ENCODE measurements at regions not wholly inside any gene's neighbourhood (a gene's known extent, or its start where the extent isn't known, plus 50 kb on each side); places are given as distances from the start of the nearest gene placed in this dataset.

DNA sequence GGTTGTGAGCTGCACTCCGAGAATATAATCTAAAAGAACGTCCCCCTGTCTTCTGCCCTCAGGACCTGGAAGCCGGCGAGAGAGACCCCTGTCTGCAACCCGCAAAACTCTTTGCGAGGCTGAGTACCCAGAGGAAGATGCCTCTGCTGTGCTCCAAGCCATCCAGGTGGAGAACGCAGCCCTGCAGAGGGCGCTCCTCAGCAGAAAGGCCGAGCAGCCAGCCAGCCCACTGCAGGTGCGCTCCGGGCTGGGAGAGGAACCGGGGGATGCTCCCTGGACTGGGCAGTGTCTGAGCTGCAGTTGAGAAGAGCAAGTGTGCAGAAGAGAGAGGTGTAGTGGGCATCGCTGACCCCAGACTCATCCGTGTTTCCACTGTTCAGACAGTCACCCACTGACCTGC is 148.3 kb downstream of the KATNIP start:
- TF ChIP-seq CTCF (IDR thresholded peaks at IDR 0.05) (peak; percentile 36), SMC3 (IDR thresholded peaks at IDR 0.05; ENCODE audit: low read depth, low read length) (no peak), EP300 (IDR thresholded peaks at IDR 0.05; ENCODE audit: borderline replicate concordance in 1 of 2, low read depth in 1 of 2, low read length in 1 of 2) (no peak), USF2 (IDR thresholded peaks at IDR 0.05; ENCODE audit: borderline replicate concordance, low read depth, low read length) (no peak), EZH2phosphoT487 (IDR thresholded peaks at IDR 0.05; ENCODE audit: borderline replicate concordance, low read depth) (no peak), FOSL2 (IDR thresholded peaks at IDR 0.05; ENCODE audit: borderline replicate concordance, low read depth) (no peak), RCOR1 (IDR thresholded peaks at IDR 0.05; ENCODE audit: low read length) (no peak), FOXJ3 (CRISPR knock-in tag; IDR thresholded peaks at IDR 0.05) (no peak), USF1 (IDR thresholded peaks at IDR 0.05; ENCODE audit: borderline replicate concordance, low read depth) (no peak), MAX (IDR thresholded peaks at IDR 0.05; ENCODE audit: low read depth) (no peak), FOXM1 (IDR thresholded peaks at IDR 0.05; ENCODE audit: low read depth) (no peak), SIN3A (IDR thresholded peaks at IDR 0.05; ENCODE audit: borderline replicate concordance, low read depth, low read length) (no peak)
- TF ChIP-seq, protein P1, sequence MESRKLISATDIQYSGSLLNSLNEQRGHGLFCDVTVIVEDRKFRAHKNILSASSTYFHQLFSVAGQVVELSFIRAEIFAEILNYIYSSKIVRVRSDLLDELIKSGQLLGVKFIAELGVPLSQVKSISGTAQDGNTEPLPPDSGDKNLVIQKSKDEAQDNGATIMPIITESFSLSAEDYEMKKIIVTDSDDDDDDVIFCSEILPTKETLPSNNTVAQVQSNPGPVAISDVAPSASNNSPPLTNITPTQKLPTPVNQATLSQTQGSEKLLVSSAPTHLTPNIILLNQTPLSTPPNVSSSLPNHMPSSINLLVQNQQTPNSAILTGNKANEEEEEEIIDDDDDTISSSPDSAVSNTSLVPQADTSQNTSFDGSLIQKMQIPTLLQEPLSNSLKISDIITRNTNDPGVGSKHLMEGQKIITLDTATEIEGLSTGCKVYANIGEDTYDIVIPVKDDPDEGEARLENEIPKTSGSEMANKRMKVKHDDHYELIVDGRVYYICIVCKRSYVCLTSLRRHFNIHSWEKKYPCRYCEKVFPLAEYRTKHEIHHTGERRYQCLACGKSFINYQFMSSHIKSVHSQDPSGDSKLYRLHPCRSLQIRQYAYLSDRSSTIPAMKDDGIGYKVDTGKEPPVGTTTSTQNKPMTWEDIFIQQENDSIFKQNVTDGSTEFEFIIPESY (IDR thresholded peaks at IDR 0.05; ENCODE audit: borderline replicate concordance, low read depth): no peak
- TF ChIP-seq, protein P2, sequence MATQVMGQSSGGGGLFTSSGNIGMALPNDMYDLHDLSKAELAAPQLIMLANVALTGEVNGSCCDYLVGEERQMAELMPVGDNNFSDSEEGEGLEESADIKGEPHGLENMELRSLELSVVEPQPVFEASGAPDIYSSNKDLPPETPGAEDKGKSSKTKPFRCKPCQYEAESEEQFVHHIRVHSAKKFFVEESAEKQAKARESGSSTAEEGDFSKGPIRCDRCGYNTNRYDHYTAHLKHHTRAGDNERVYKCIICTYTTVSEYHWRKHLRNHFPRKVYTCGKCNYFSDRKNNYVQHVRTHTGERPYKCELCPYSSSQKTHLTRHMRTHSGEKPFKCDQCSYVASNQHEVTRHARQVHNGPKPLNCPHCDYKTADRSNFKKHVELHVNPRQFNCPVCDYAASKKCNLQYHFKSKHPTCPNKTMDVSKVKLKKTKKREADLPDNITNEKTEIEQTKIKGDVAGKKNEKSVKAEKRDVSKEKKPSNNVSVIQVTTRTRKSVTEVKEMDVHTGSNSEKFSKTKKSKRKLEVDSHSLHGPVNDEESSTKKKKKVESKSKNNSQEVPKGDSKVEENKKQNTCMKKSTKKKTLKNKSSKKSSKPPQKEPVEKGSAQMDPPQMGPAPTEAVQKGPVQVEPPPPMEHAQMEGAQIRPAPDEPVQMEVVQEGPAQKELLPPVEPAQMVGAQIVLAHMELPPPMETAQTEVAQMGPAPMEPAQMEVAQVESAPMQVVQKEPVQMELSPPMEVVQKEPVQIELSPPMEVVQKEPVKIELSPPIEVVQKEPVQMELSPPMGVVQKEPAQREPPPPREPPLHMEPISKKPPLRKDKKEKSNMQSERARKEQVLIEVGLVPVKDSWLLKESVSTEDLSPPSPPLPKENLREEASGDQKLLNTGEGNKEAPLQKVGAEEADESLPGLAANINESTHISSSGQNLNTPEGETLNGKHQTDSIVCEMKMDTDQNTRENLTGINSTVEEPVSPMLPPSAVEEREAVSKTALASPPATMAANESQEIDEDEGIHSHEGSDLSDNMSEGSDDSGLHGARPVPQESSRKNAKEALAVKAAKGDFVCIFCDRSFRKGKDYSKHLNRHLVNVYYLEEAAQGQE (IDR thresholded peaks at IDR 0.05; ENCODE audit: low read depth, low read length): no peak

Data from SK-N-SH (cell line).